ENCODE measurements at regions not wholly inside any gene's neighbourhood (a gene's known extent, or its start where the extent isn't known, plus 50 kb on each side); places are given as distances from the start of the nearest gene placed in this dataset.

- Histone ChIP-seq H3K36me3 (ENCODE audit: insufficient read depth) (no peaks in the 10 kb centered on the region), H3K79me2 (ENCODE audit: insufficient read depth, low read depth) (no peaks in the 10 kb centered on the region), H3K4me2 (no peak overlapping the region), H3K27ac (no peak overlapping the region), H3K9ac (no peak overlapping the region), H4K20me1 (ENCODE audit: insufficient read depth) (no peaks in the 10 kb centered on the region), H3K27me3 (ENCODE audit: insufficient read depth, low read depth) (no peaks in the 10 kb centered on the region), H3K4me3 (IDR thresholded peaks at IDR 0.05; ENCODE audit: insufficient read depth, low read depth, low read length) (no peak overlapping the region), H3K4me1 (ENCODE audit: low read depth, poor library complexity, severe bottlenecking) (no peaks in the 10 kb centered on the region), H2AFZ (ENCODE audit: low read depth) (no peak overlapping the region)
- TF ChIP-seq, protein P1, sequence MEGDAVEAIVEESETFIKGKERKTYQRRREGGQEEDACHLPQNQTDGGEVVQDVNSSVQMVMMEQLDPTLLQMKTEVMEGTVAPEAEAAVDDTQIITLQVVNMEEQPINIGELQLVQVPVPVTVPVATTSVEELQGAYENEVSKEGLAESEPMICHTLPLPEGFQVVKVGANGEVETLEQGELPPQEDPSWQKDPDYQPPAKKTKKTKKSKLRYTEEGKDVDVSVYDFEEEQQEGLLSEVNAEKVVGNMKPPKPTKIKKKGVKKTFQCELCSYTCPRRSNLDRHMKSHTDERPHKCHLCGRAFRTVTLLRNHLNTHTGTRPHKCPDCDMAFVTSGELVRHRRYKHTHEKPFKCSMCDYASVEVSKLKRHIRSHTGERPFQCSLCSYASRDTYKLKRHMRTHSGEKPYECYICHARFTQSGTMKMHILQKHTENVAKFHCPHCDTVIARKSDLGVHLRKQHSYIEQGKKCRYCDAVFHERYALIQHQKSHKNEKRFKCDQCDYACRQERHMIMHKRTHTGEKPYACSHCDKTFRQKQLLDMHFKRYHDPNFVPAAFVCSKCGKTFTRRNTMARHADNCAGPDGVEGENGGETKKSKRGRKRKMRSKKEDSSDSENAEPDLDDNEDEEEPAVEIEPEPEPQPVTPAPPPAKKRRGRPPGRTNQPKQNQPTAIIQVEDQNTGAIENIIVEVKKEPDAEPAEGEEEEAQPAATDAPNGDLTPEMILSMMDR (conservative IDR thresholded peaks at IDR 0.05; ENCODE audit: low read depth, low read length): no peak
Observed at GRCh38 chr5:63727583-63727982, 234.7 kb downstream of the HTR1A start.

- Histone ChIP-seq H3K27ac (no peak overlapping the region), H2AFZ (ENCODE audit: low read depth) (no peak overlapping the region), H4K20me1 (ENCODE audit: insufficient read depth) (no peaks in the 10 kb centered on the region), H3K4me1 (ENCODE audit: low read depth, poor library complexity, severe bottlenecking) (no peaks in the 10 kb centered on the region), H3K27me3 (ENCODE audit: insufficient read depth, low read depth) (no peaks in the 10 kb centered on the region), H3K79me2 (ENCODE audit: insufficient read depth, low read depth) (no peaks in the 10 kb centered on the region), H3K36me3 (ENCODE audit: insufficient read depth) (no peaks in the 10 kb centered on the region), H3K4me2 (no peak overlapping the region), H3K4me3 (IDR thresholded peaks at IDR 0.05; ENCODE audit: insufficient read depth, low read depth, low read length) (no peak overlapping the region), H3K9ac (no peak overlapping the region)
- TF ChIP-seq, protein P1 (conservative IDR thresholded peaks at IDR 0.05; ENCODE audit: low read depth, low read length): no peak
Observed at GRCh38 chr5:63726496-63726895, 235.7 kb downstream of the HTR1A start.

DNA sequence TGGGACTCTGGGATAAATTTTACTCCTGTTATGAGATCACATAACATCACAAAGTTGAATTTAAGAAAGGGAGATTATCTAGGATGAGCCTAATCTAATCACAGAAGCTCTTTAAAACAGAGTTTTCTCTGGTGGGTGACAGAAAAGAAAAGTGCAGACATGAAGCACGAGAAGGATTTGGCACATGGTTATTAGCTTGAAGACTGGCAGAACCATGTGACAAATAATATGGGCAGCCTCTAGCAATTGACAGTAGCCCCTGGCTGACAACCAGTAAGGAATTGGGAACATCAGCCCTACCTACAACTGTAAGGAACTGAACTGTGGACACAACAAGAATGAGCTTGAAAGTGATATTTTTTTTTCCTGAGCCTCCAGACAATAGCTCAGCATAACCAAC lies 243.1 kb downstream of the HTR1A start:
- Histone ChIP-seq H3K4me2 (no peak overlapping the region), H3K27ac (no peak overlapping the region), H2AFZ (ENCODE audit: low read depth) (no peak overlapping the region), H4K20me1 (ENCODE audit: insufficient read depth) (no peaks in the 10 kb centered on the region), H3K27me3 (ENCODE audit: insufficient read depth, low read depth) (no peaks in the 10 kb centered on the region), H3K79me2 (ENCODE audit: insufficient read depth, low read depth) (no peaks in the 10 kb centered on the region), H3K4me3 (IDR thresholded peaks at IDR 0.05; ENCODE audit: insufficient read depth, low read depth, low read length) (no peak overlapping the region), H3K36me3 (ENCODE audit: insufficient read depth) (no peaks in the 10 kb centered on the region; the same call in 1 of the 2 replicates), H3K9ac (no peak overlapping the region), H3K4me1 (ENCODE audit: low read depth, poor library complexity, severe bottlenecking) (no peaks in the 10 kb centered on the region)
- TF ChIP-seq, protein P1 (conservative IDR thresholded peaks at IDR 0.05; ENCODE audit: low read depth, low read length): no peak

- no peak overlapping the region for H3K4me2 ChIP-seq
- H3K36me3 ChIP-seq (ENCODE audit: insufficient read depth): no peaks in the 10 kb centered on the region
- TF ChIP-seq, protein P1 (conservative IDR thresholded peaks at IDR 0.05; ENCODE audit: low read depth, low read length): no peak
Observed at GRCh38 chr5:63700241-63700640, 262.0 kb downstream of the HTR1A start.

More at GRCh38 chr5:63700241-63700640, 262.0 kb downstream of the HTR1A start:
- no peak overlapping the region for H3K27ac ChIP-seq
- H3K79me2 ChIP-seq (ENCODE audit: insufficient read depth, low read depth): no peaks in the 10 kb centered on the region
- no peaks in the 10 kb centered on the region for H3K27me3 ChIP-seq (ENCODE audit: insufficient read depth, low read depth)
- H3K4me1 ChIP-seq (ENCODE audit: low read depth, poor library complexity, severe bottlenecking): no peaks in the 10 kb centered on the region
- H2AFZ ChIP-seq (ENCODE audit: low read depth): no peak overlapping the region
- no peak overlapping the region for H3K9ac ChIP-seq
- H4K20me1 ChIP-seq (ENCODE audit: insufficient read depth): no peaks in the 10 kb centered on the region
- no peak overlapping the region for H3K4me3 ChIP-seq (IDR thresholded peaks at IDR 0.05; ENCODE audit: insufficient read depth, low read depth, low read length)
